ENCODE measurements at regions not wholly inside any gene's neighbourhood (a gene's known extent, or its start where the extent isn't known, plus 50 kb on each side); places are given as distances from the start of the nearest gene placed in this dataset.

DNA sequence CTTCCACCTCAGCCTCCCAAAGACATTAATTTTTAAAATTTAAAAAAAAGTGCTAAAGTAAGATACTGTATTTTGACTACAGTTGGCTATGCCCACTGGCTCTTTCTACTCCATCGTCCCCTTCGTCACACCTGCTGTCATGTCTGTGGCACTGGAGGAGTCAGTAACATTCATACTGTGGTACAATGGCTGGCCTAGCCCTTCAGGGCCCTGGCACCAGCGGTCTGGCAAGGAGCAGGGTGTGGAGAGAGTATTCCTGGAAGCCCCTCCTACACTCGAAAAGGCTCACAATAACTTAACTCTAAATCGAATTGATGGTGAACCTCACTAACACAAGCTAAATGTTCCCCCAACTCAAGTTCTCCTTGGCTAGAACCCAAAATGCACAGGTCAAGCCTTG is 89.7 kb upstream of the RASGRF1 start:
- 94% methylated on average over 5 of the region's 5 CpGs for WGBS (ENCODE audit: low lambda C conversion rate, missing lambda C conversion rate)
- Histone ChIP-seq H3K9me3 (ENCODE audit: low read depth) (no peaks in the 10 kb centered on the region), H3K9me2 (replicated peaks; ENCODE audit: insufficient read depth) (no peaks in the 10 kb centered on the region), H3K27me3 (no peaks in the 10 kb centered on the region), H3K36me3 (replicated peaks; ENCODE audit: insufficient read depth, low read depth) (no peaks in the 10 kb centered on the region), H3K79me2 (no peaks in the 10 kb centered on the region), H4K20me1 (ENCODE audit: insufficient read depth, poor library complexity, severe bottlenecking) (no peaks in the 10 kb centered on the region), H3K4me1 (ENCODE audit: insufficient read depth) (peaks cover 9% of the 10 kb centered on the region), H3K27ac (no peak overlapping the region), H3K4me2 (no peak overlapping the region), H2AFZ (no peak overlapping the region), H3K4me3 (no peak overlapping the region)
- no peak for DNase-seq (ENCODE audit: low spot score)
- TF ChIP-seq EZH2phosphoT487 (IDR thresholded peaks at IDR 0.05; ENCODE audit: low read depth, severe bottlenecking, unreplicated experiment) (no peak), EZH2 (IDR thresholded peaks at IDR 0.05; ENCODE audit: borderline replicate concordance) (no peak)
- TF ChIP-seq, protein P1, sequence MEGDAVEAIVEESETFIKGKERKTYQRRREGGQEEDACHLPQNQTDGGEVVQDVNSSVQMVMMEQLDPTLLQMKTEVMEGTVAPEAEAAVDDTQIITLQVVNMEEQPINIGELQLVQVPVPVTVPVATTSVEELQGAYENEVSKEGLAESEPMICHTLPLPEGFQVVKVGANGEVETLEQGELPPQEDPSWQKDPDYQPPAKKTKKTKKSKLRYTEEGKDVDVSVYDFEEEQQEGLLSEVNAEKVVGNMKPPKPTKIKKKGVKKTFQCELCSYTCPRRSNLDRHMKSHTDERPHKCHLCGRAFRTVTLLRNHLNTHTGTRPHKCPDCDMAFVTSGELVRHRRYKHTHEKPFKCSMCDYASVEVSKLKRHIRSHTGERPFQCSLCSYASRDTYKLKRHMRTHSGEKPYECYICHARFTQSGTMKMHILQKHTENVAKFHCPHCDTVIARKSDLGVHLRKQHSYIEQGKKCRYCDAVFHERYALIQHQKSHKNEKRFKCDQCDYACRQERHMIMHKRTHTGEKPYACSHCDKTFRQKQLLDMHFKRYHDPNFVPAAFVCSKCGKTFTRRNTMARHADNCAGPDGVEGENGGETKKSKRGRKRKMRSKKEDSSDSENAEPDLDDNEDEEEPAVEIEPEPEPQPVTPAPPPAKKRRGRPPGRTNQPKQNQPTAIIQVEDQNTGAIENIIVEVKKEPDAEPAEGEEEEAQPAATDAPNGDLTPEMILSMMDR (IDR thresholded peaks at IDR 0.05; ENCODE audit: poor library complexity): no peak

DNA sequence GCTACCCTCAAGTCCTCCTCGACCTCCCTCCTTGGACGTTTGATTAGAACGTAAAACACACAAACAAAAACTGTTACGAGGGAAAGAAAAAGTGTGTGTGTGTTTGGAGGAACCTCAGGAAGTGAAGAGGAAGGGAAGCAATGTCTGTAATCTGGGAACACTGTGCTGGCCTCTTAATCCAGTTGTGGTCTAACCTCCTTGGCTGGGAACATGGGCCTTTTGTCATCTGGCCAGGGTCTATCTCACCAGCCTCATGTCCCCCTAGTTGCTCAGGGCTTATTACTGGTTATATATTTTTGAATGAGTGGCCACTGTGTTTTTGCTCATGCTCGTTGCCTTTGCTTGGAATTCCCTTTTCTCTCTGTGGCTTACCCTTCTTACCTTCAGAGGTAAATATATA is 89.0 kb upstream of the RASGRF1 start:
- Histone ChIP-seq H3K79me2 (no peaks in the 10 kb centered on the region), H3K4me1 (ENCODE audit: insufficient read depth) (peaks cover 9% of the 10 kb centered on the region), H3K27ac (peak overlapping the region; percentile 24), H3K36me3 (replicated peaks; ENCODE audit: insufficient read depth, low read depth) (no peaks in the 10 kb centered on the region), H3K9me3 (ENCODE audit: low read depth) (no peaks in the 10 kb centered on the region), H4K20me1 (ENCODE audit: insufficient read depth, poor library complexity, severe bottlenecking) (no peaks in the 10 kb centered on the region), H3K4me3 (no peak overlapping the region), H3K9me2 (replicated peaks; ENCODE audit: insufficient read depth) (no peaks in the 10 kb centered on the region), H3K27me3 (no peaks in the 10 kb centered on the region), H2AFZ (no peak overlapping the region), H3K4me2 (no peak overlapping the region)
- DNase-seq (ENCODE audit: low spot score): no peak
- WGBS (ENCODE audit: low lambda C conversion rate, missing lambda C conversion rate): 65% methylated on average over 5 of the region's 5 CpGs
- TF ChIP-seq, protein P1 (IDR thresholded peaks at IDR 0.05; ENCODE audit: poor library complexity): no peak
- TF ChIP-seq EZH2 (IDR thresholded peaks at IDR 0.05; ENCODE audit: borderline replicate concordance): no peak
- no peak for TF ChIP-seq EZH2phosphoT487 (IDR thresholded peaks at IDR 0.05; ENCODE audit: low read depth, severe bottlenecking, unreplicated experiment)

DNA sequence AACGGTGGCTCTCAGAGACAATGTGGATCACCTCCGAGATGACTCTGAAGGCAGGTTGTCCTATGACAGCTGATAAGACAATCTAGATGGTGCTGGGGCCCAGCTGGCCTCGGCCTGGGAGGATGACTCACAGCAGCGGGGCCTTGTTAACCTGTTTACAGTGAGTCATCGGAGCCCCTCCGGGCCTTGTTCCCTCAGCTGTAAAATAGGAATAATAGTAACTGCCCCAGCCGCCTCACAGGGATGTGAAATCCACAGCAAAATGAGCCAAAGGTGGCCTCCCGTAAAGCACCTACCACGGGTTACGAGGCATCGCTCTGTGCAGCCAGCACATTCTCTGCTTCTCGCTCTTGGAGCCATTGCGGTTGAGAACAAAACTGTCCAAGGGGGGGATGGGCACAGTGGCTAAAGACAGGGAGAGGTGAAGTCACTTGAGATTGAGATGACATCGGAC is 88.6 kb upstream of the RASGRF1 start:
- TF ChIP-seq EZH2 (IDR thresholded peaks at IDR 0.05; ENCODE audit: borderline replicate concordance): no peak
- TF ChIP-seq EZH2phosphoT487 (IDR thresholded peaks at IDR 0.05; ENCODE audit: low read depth, severe bottlenecking, unreplicated experiment): no peak
- TF ChIP-seq, protein P1 (IDR thresholded peaks at IDR 0.05; ENCODE audit: poor library complexity): no peak
- no peaks in the 10 kb centered on the region for H3K9me2 ChIP-seq (replicated peaks; ENCODE audit: insufficient read depth)
- no peak overlapping the region for H3K4me3 ChIP-seq
- no peak overlapping the region for H2AFZ ChIP-seq
- no peaks in the 10 kb centered on the region for H3K27me3 ChIP-seq
- DNase-seq (ENCODE audit: low spot score): peak; percentile 89
- 36% methylated on average over 14 of the region's 14 CpGs for WGBS (ENCODE audit: low lambda C conversion rate, missing lambda C conversion rate)
- no peaks in the 10 kb centered on the region for H3K36me3 ChIP-seq (replicated peaks; ENCODE audit: insufficient read depth, low read depth)
- peaks cover 9% of the 10 kb centered on the region for H3K4me1 ChIP-seq (ENCODE audit: insufficient read depth)
- H4K20me1 ChIP-seq (ENCODE audit: insufficient read depth, poor library complexity, severe bottlenecking): no peaks in the 10 kb centered on the region
- H3K27ac ChIP-seq: peak overlapping the region; percentile 43
- H3K4me2 ChIP-seq: no peak overlapping the region
- H3K79me2 ChIP-seq: no peaks in the 10 kb centered on the region
- no peaks in the 10 kb centered on the region for H3K9me3 ChIP-seq (ENCODE audit: low read depth)

DNA sequence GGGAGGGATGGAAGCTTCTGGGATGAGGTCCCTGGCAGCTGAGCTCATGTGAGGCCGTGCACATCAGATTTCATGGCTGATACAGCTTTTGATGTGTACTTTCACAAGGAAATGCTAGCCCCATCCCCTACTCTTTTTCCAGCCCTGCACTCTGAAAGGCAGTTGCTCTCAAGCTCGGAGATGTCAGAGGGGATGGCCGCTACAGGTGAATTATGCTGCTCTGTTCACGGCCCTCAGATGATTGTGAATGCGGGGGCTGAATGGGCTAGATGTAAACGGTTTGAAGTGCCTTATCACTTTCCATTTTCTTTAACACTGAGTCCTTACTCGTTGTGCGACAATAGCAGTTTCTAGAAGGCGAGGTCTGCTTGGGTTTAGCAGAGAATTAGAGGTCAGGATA is 88.0 kb upstream of the RASGRF1 start:
- TF ChIP-seq, protein P1 (IDR thresholded peaks at IDR 0.05; ENCODE audit: poor library complexity): no peak
- TF ChIP-seq EZH2 (IDR thresholded peaks at IDR 0.05; ENCODE audit: borderline replicate concordance): no peak
- no peak for TF ChIP-seq EZH2phosphoT487 (IDR thresholded peaks at IDR 0.05; ENCODE audit: low read depth, severe bottlenecking, unreplicated experiment)
- no peak overlapping the region for H2AFZ ChIP-seq
- WGBS (ENCODE audit: low lambda C conversion rate, missing lambda C conversion rate): 69% methylated on average over 9 of the region's 9 CpGs
- H3K79me2 ChIP-seq: no peaks in the 10 kb centered on the region
- H3K9me2 ChIP-seq (replicated peaks; ENCODE audit: insufficient read depth): no peaks in the 10 kb centered on the region
- peaks cover 13% of the 10 kb centered on the region for H3K4me1 ChIP-seq (ENCODE audit: insufficient read depth)
- no peak for DNase-seq (ENCODE audit: low spot score)
- H3K4me2 ChIP-seq: no peak overlapping the region
- H3K27ac ChIP-seq: peak overlapping the region; percentile 43
- no peaks in the 10 kb centered on the region for H3K9me3 ChIP-seq (ENCODE audit: low read depth)
- H4K20me1 ChIP-seq (ENCODE audit: insufficient read depth, poor library complexity, severe bottlenecking): no peaks in the 10 kb centered on the region
- H3K4me3 ChIP-seq: no peak overlapping the region
- H3K36me3 ChIP-seq (replicated peaks; ENCODE audit: insufficient read depth, low read depth): no peaks in the 10 kb centered on the region
- H3K27me3 ChIP-seq: no peaks in the 10 kb centered on the region

All from hepatocyte (in vitro differentiated cells).